ENCODE measurements at regions not wholly inside any gene's neighbourhood (a gene's known extent, or its start where the extent isn't known, plus 50 kb on each side); places are given as distances from the start of the nearest gene placed in this dataset.

DNA sequence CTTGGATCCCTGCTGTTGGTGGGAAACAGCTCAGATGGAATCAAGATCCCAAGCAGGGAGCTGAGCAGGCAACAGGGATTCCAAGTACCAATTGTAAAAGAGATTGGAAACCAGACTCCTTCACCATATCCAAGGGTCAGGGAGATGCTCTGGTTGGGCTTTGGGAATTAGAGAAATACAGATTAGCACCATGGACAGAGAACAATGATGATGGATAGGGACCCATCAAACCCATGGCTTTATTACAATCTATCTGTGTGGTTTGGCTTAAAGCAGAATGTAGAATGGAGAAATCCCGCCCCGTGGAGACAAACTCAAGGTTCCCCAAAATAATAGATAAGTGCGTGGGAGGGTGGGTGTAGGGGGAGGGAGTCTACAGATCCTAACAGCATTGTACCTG is 120.7 kb upstream of the CSF3R start:
- no peak for DNase-seq

- no peak for DNase-seq
These were observed 119.5 kb upstream of the CSF3R start for GRCh38 chr1:36602184-36602583.

DNA sequence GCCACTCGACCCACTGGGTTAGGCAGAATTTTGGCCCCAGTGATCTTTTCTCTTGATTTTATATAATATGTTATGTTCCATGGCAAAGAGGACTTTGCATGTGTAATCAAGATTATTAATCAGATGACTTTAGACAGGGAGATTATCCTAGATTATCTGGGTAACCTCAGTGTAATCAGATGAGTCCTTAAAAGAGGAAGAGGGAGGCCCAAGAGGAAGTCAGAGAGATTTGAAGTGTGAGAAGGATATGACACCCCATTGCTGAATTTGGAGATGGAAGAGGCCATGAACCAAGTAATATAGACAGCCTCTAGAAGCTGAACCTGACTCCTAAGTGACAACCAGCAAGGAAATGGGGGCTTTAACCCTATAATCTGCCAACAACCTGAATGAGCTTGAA is 117.1 kb upstream of the CSF3R start:
- no peak for DNase-seq

DNA sequence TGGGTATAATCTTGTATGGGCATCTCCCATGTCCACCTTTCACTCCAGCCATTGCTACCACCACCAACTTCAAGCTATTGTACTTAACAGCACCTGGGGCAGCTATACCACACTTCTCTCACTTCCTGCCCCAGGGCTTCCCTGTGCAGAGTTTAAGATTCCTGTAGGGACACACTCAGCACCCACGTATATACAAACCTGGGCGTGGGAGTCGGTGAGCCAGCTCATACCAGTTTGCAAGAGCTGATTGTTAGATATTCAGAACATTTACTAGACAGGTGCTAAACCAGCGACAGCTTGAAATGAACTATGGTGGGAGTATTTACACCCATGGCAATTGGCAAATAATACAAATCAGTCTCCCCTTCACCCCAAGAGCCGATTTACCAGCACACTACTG is 114.8 kb upstream of the CSF3R start:
- DNase-seq, result no peak

GRCh38 chr1:36595921-36596320 is 113.2 kb upstream of the CSF3R start:
- DNase-seq, result no peak

- DNase-seq, result no peak
These were observed 112.6 kb upstream of the CSF3R start for GRCh38 chr1:36595349-36595748.

GRCh38 chr1:36594023-36594422 is 111.3 kb upstream of the CSF3R start:
- no peak for DNase-seq

DNA sequence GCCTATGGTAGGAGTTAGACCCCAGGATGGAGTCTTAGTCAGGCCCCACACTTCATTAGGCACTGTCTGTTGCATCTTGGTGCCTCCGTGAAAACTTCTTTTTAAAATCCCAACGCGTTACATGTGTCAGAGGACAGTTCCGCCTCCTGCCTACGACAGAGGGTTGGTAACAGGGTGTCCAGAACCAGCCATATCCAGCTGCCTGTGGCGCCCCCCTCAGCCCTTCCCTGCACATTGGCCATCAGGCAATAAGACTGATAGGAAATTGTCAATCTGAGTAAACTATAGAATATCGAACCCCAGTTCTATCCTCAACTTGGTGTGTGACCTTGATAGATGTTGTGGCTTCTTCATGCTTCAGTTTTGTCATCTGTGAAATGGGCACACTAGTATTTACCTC is 108.6 kb upstream of the CSF3R start:
- DNase-seq, result no peak

DNA sequence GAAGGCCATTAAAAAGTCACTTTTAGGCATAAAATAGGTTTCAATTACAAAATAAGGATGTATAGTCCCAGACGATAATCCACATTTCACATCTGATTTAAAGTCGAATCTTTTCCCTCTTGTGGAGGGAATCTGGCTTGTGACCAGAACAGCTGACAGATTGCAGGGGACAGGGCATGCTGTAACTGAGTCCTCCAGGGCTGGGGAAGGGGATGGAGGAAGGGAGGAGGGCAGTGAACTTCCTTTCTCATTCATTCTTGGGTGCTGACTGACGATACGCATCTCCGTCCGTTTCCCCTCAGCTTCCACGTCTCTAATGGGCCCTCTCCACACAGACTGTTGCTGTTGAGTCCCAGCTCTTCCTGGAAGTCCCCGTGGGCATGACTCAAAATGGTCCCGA is 108.1 kb upstream of the CSF3R start:
- DNase-seq, result no peak

DNA sequence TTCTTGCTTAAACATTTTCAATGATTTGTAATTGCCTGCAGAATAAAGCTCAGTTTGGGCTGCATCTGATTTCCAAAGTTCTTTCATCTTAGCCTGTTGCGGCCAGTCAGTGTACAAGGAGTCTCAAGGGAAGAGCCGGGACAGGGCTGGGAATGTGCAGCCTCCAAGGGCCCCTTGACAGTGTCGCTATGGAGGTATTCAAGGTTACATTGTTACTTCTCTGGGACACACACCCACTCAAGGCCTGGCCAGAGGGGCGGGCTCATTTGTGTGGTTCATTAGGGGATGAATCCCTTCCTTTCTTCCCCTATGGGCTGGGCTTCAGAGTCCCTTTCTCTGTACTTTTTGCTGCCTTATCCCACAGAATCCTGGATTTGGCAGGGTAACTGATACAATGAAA is 107.6 kb upstream of the CSF3R start:
- DNase-seq, result no peak

- no peak for DNase-seq
These were observed 106.3 kb upstream of the CSF3R start for GRCh38 chr1:36588972-36589371.

DNA sequence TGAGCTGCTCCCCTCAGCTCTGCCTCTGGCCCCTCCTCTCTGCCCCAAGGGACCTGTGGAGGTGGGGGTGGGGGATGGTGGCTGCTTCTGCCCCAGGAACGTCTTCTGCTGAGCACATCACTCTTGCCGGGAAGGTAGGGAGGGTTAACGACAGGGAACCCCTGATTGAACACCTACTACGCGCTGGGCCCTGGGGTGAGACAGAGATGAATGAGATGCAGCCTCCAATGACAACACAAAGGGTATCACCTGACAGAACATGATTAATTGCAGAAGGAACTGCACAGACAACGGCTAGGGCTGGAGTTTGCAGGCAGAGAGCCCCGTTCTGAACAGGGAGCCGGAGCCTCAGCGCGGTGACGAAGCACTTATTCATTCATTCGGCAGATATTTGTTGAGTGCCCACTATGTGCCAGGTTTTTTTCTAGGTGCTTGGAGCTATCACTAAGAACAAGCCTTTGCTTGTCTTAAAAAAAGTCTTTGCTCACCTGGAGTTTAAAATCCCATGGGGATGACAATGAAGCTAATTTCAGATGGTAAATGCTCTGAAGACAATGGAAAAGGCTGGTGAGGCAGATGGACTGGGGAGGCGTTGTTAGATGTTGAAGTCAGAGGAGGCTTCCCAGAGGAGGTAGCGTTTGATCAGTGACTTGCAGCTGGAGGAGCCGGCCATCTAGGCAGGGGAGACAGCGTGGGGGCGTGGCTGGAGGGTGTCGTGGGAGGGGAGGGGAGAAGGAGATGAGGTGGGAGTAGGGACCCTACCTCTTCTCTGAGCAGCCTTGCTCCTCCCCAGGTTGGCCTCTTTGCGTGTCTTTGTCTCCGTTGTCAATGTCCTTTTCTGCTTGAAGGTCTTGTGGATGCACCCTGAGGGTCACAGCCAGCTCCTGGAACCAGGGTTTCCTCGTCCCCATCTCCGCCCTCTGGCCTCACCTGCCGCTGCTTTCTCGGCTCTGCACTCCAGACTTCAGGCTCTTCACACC is 103.1 kb upstream of the CSF3R start:
- no peak for DNase-seq

GRCh38 chr1:36584874-36585453 is 102.3 kb upstream of the CSF3R start:
- DNase-seq, result no peak

GRCh38 chr1:36583980-36584782 is 101.5 kb upstream of the CSF3R start:
- DNase-seq, result no peak

- DNase-seq, result no peak
These were observed 100.4 kb upstream of the CSF3R start for GRCh38 chr1:36583080-36583479.

DNA sequence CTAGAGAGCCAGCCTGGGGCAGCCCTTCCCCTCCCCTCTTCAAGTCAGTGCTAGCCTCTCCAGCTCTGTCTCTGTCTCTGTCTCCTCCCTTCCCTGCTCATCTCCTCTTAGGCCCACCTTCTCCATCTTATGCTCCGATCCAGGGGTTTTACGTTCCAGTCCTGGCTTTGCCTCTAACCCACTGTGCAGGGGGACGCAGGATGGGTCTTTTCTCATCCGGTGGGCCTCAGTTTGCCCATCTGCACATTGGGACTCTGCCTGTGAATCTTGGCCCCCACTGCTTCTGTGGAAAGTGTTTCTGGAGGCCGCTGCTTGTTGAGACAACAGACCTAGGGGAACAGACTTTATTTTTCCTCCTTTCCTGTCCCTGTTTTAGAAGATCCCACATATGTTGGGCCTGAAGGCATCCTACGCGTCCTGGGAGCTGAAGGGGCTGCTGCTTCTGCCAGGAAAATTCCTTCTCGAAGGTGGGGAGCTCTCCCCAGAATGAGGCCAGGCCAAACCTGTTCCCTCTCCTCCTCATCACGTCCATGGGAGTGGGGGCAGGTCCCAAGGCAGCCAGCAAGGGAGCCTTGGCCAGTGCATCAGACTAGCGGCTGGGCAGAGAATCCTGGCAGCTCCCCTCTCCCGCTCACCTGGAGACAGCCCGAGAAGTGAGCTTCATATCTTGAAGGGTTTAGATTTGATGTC is 99.5 kb upstream of the CSF3R start:
- no peak for DNase-seq

GRCh38 chr1:36580524-36580923 is 97.8 kb upstream of the CSF3R start:
- no peak for DNase-seq

DNA sequence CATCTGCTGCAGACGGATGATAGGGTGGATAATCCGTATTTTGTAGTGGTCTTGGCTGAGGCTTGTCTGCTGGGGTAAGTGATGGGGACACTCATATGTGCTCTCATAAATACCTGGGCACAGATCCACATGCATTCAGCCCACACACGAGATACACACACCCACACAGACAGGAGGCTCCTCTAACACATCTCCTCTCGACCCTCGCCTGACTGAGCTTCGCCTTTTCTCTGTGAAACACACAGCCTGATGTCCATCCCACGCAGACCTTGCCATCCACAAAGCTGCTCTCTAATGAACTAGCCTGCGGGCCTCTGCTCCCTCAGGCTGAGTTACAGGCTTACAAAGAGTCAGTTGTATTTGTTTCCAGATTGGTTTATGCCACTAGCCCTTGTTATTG is 96.3 kb upstream of the CSF3R start:
- no peak for DNase-seq

GRCh38 chr1:36576551-36577110 is 93.9 kb upstream of the CSF3R start:
- no peak for DNase-seq

GRCh38 chr1:36576118-36576517 is 93.4 kb upstream of the CSF3R start:
- peak; percentile 46 for DNase-seq

GRCh38 chr1:36573445-36573844 is 90.7 kb upstream of the CSF3R start:
- DNase-seq, result no peak

- no peak for DNase-seq
These were observed 90.2 kb upstream of the CSF3R start for GRCh38 chr1:36572906-36573305.
